ENCODE measurements at regions not wholly inside any gene's neighbourhood (a gene's known extent, or its start where the extent isn't known, plus 50 kb on each side); places are given as distances from the start of the nearest gene placed in this dataset.

GRCh38 chr16:22685459-22685830, 128.5 kb upstream of the HS3ST2 start:
- TF ChIP-seq CTCF (IDR thresholded peaks at IDR 0.05; ENCODE audit: insufficient read depth, low read length, missing control alignments): no peak
- no peak for DNase-seq (ENCODE audit: low read depth, low spot score)
- CTCF ChIA-PET: interaction anchor here (0.6 to 1.1 kb wide), 2 partner anchors 375 to 1130 kb away, joined by 3 to 5 read pairs; no protein-coding TSS in a partner anchor
- no peak overlapping the region for H3K4me3 ChIP-seq (ENCODE audit: low read depth, low read length)
- POLR2A ChIA-PET: no interaction called here

- H3K4me3 ChIP-seq (ENCODE audit: low read depth, low read length): no peak overlapping the region
- no peak for DNase-seq (ENCODE audit: low read depth, low spot score)
- ChIA-PET CTCF (no interaction called here), POLR2A (no interaction called here)
- no peak for TF ChIP-seq CTCF (IDR thresholded peaks at IDR 0.05; ENCODE audit: insufficient read depth, low read length, missing control alignments)
These were observed 126.9 kb upstream of the HS3ST2 start for GRCh38 chr16:22687031-22687530.

GRCh38 chr16:22688463-22688862, 125.5 kb upstream of the HS3ST2 start:
- CTCF ChIA-PET: interaction anchor here (1.3 kb wide), 1 partner anchor 21 kb away, joined by 3 read pairs; no protein-coding TSS in a partner anchor
- TF ChIP-seq CTCF (IDR thresholded peaks at IDR 0.05; ENCODE audit: insufficient read depth, low read length, missing control alignments): no peak
- POLR2A ChIA-PET: no interaction called here
- no peak for DNase-seq (ENCODE audit: low read depth, low spot score)
- H3K4me3 ChIP-seq (ENCODE audit: low read depth, low read length): no peak overlapping the region

GRCh38 chr16:22688930-22689329, 125.0 kb upstream of the HS3ST2 start:
- ChIA-PET CTCF (interaction anchor here (1.3 to 1.4 kb wide), 2 partner anchors 21 to 288 kb away, joined by 3 read pairs; no protein-coding TSS in a partner anchor), POLR2A (no interaction called here)
- DNase-seq (ENCODE audit: low read depth, low spot score): no peak
- no peak for TF ChIP-seq CTCF (IDR thresholded peaks at IDR 0.05; ENCODE audit: insufficient read depth, low read length, missing control alignments)
- H3K4me3 ChIP-seq (ENCODE audit: low read depth, low read length): no peak overlapping the region

- DNase-seq (ENCODE audit: low read depth, low spot score): no peak
- ChIA-PET POLR2A (no interaction called here), CTCF (no interaction called here)
- no peak overlapping the region for H3K4me3 ChIP-seq (ENCODE audit: low read depth, low read length)
- TF ChIP-seq CTCF (IDR thresholded peaks at IDR 0.05; ENCODE audit: insufficient read depth, low read length, missing control alignments): no peak
These were observed 122.6 kb upstream of the HS3ST2 start for GRCh38 chr16:22691335-22691734.

GRCh38 chr16:22692034-22692433, 121.9 kb upstream of the HS3ST2 start:
- POLR2A ChIA-PET: no interaction called here
- no peak for TF ChIP-seq CTCF (IDR thresholded peaks at IDR 0.05; ENCODE audit: insufficient read depth, low read length, missing control alignments)
- DNase-seq (ENCODE audit: low read depth, low spot score): no peak
- no peak overlapping the region for H3K4me3 ChIP-seq (ENCODE audit: low read depth, low read length)
- CTCF ChIA-PET: no interaction called here

Data from AG04449 (cell line).